T-cell (primary cell): ENCODE measurements at regions not wholly inside any gene's neighbourhood (a gene's known extent, or its start where the extent isn't known, plus 50 kb on each side); places are given as distances from the start of the nearest gene placed in this dataset.

Source experiments
- ATAC-seq, 4 experiments: fragments of 200-7000 bp in 3 of 4; fragments of 150-1000 bp in 1 of 4; cut with Tn5 transposase; replicated peaks in 1 of 4; 1 replicate in 3 of 4; 2 replicates in 1 of 4; pipeline ENCODE4 v1.10.0; 2021; ENCODE audit warnings: moderate library complexity in 3 of 4, mild to moderate bottlenecking in 2 of 4, moderate number of reproducible peaks in 1 of 4
- CTCF ChIA-PET, 2 donors: fragments of 300-600 bp; sonication (Branson Sonifier 250); formaldehyde crosslinking; loops; one replicate each; lab custom pipeline; 2022; ENCODE audit warnings: antibody characterized with exemption in 2 of 2; lab: Charles Lee
- POLR2A ChIA-PET, 2 donors: fragments of 300-600 bp; sonication (Branson Sonifier 250); formaldehyde crosslinking; loops; one replicate each; lab custom pipeline; 2022; ENCODE audit warnings: antibody characterized with exemption in 2 of 2; lab: Charles Lee
- DNase-seq, 35 experiments: peaks; one replicate each; pipeline versions ENCODE4 v3.0.0 to v3.0.0-alpha.2; 2013 to 2023
- H3K27ac ChIP-seq: one replicate; pipeline ENCODE4 v1.5.1; 2013; ENCODE audit warnings: low read length
- H3K27me3 ChIP-seq, 2 experiments: replicated peaks in 1 of 2; 1 replicate in 1 of 2; 2 replicates in 1 of 2; pipeline versions ENCODE4 v1.6.1 to v1.7.0; 2013; ENCODE audit warnings: low read length in 1 of 2, mixed read lengths in 1 of 2; ENCODE audit not compliant: control insufficient read depth in 2 of 2, insufficient read depth in 2 of 2; ENCODE audit errors: extremely low read depth in 1 of 2
- H3K36me3 ChIP-seq, 2 donors: 1 replicate in 1 of 2; 2 replicates in 1 of 2; pipeline versions ENCODE4 v1.6.1 to v1.7.0; 2013; ENCODE audit warnings: low read length in 1 of 2; ENCODE audit not compliant: control insufficient read depth in 2 of 2, insufficient read depth in 1 of 2; ENCODE audit errors: extremely low read depth in 1 of 2
- H3K4me1 ChIP-seq, 2 experiments: 1 replicate in 1 of 2; 2 replicates in 1 of 2; pipeline versions ENCODE4 v1.6.1 to v1.7.0; 2013; ENCODE audit warnings: low read length in 2 of 2, mixed read lengths in 1 of 2; ENCODE audit not compliant: insufficient read depth in 2 of 2, control insufficient read depth in 1 of 2; ENCODE audit errors: extremely low read depth in 1 of 2
- H3K4me3 ChIP-seq, 2 donors: 1 replicate in 1 of 2; 2 replicates in 1 of 2; pipeline versions ENCODE4 v1.5.1 to v1.7.0; 2013; ENCODE audit warnings: mild to moderate bottlenecking in 2 of 2, low read length in 1 of 2, moderate library complexity in 1 of 2; ENCODE audit not compliant: control insufficient read depth in 1 of 2; ENCODE audit errors: extremely low read depth in 1 of 2
- H3K9me3 ChIP-seq: 2 replicates; pipeline ENCODE4 v1.7.0; 2013
- H3K27ac Mint-ChIP-seq, 2 donors: one replicate each; pipeline ENCODE4 v1.8.0; 2020 to 2021; ENCODE audit warnings: mild to moderate bottlenecking in 2 of 2, mixed read lengths in 2 of 2
- H3K27me3 Mint-ChIP-seq, 2 donors: one replicate each; pipeline ENCODE4 v1.8.0; 2021 to 2022; ENCODE audit warnings: mixed read lengths in 2 of 2
- H3K36me3 Mint-ChIP-seq: one replicate; pipeline ENCODE4 v1.8.0; 2021; ENCODE audit warnings: mixed read lengths
- H3K4me1 Mint-ChIP-seq, 3 donors: one replicate each; pipeline ENCODE4 v1.8.0; 2020 to 2022; ENCODE audit warnings: mixed read lengths in 3 of 3, mild to moderate bottlenecking in 1 of 3
- H3K4me3 Mint-ChIP-seq, 3 donors: one replicate each; pipeline ENCODE4 v1.8.0; 2020 to 2022; ENCODE audit warnings: mild to moderate bottlenecking in 3 of 3, mixed read lengths in 3 of 3, moderate library complexity in 3 of 3
- H3K9me3 Mint-ChIP-seq, 3 donors: one replicate each; pipeline ENCODE4 v1.8.0; 2020 to 2022; ENCODE audit warnings: mixed read lengths in 3 of 3
- whole genome bisulfite sequencing: methylation state at CpG from one replicate; pipeline ENCODE4 v1.1.5; 2013; ENCODE audit warnings: missing lambda C conversion rate; ENCODE audit not compliant: insufficient coverage; 5-methylcytosine and 5-hydroxymethylcytosine counted together

- Mint-ChIP-seq H3K4me3 (no peak overlapping the region), H3K27ac (no peak overlapping the region), H3K4me1 (no peaks in the 10 kb centered on the region), H3K36me3 (no peaks in the 10 kb centered on the region), H3K27me3 (peaks cover 19 to 20% of the 10 kb centered on the region in 2 donors), H3K9me3 (no peaks in the 10 kb centered on the region)
- no peaks in the 10 kb centered on the region for H3K9me3 ChIP-seq
- H3K27me3 ChIP-seq, result peaks cover 0 to 19% of the 10 kb centered on the region in 2 experiments
- H3K4me1 ChIP-seq, result no peaks in the 10 kb centered on the region
- H3K36me3 ChIP-seq, result no peaks in the 10 kb centered on the region
- CTCF ChIA-PET, result no interaction called here
- no peak for ATAC-seq
- no peak overlapping the region for H3K4me3 ChIP-seq
- H3K27ac ChIP-seq, result no peak overlapping the region
- POLR2A ChIA-PET, result no interaction called here
- DNase-seq, result no peak
Measured at GRCh38 chr22:35202376-35202775, 54.9 kb upstream of the HMGXB4 start.

DNA sequence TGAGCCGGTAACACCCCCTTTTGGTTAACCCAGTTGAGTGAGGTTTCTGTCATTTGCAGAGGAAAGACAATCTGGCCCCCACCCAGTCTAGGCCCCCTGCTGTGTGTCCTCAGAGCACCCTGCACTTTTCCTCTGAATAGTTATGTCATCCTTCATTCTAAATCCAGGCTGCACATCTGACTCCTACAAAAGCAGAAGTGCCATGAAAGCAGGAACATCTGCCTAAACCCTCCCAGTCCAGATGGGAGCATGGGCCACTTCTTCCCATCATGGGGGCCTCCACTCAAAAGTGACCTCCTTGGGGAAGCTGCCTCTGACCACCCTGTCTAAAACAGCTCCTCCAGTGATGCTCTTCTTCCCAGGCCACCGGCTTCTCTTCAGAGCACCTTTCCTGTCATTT, 53.7 kb upstream of the HMGXB4 start:
- 75% methylated on average over 2 of the region's 2 CpGs for WGBS
- Mint-ChIP-seq H3K4me3 (no peak overlapping the region), H3K27ac (no peak overlapping the region), H3K9me3 (no peaks in the 10 kb centered on the region), H3K27me3 (peaks cover 19 to 21% of the 10 kb centered on the region in 2 donors), H3K4me1 (no peaks in the 10 kb centered on the region), H3K36me3 (no peaks in the 10 kb centered on the region)
- no peak for DNase-seq
- ATAC-seq, result no peak
- no peak overlapping the region for H3K4me3 ChIP-seq
- no peaks in the 10 kb centered on the region for H3K36me3 ChIP-seq
- H3K27ac ChIP-seq, result no peak overlapping the region
- peaks cover 0 to 21% of the 10 kb centered on the region in 2 experiments for H3K27me3 ChIP-seq
- ChIA-PET POLR2A (no interaction called here), CTCF (no interaction called here)
- no peaks in the 10 kb centered on the region for H3K9me3 ChIP-seq
- no peaks in the 10 kb centered on the region for H3K4me1 ChIP-seq

DNA sequence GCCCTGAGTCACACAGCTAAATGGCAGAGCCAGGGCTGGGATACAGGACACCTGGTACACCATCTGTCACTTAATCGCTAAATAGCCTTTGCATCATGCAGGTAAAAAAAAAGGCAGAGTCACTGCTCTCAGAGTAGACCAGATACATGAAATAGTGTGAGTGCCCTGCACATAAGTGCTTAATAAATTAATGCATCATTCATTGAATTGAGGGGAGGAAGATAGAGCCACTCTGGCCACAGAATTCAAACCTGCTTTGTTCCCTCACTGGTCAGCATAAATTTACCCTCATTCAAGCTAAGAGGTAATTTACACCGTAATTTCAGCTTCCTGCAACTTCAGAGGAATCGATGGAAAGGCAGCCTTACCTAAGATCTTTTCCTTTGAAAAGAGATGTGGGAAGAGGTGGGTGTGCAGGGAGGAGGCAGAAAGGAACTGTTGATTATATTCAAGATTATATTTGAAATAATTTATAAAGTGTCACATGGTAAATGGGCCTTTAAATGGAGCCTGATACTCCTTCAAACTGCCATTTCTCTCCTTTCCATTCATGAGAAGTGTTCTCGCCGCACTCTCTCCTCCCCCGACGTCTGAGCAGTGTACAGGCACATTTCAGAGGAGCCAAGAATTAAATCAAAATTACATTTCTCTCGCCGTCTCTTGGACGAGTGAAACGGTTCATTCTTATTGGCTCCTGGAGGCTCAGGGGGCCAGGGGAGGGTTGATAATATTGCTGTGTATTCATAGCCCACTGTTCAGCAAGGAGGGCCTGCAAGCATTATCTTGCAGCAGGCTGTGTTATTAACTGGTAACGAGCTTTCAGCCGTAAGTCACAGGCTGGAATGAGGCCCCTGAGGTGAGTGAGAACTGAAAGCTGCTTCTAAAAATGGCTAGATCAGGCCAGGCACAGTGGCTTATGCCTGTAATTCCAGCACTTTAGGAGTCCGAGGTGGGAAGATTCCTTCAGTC, 52.2 kb upstream of the HMGXB4 start:
- Histone ChIP-seq H3K9me3 (no peaks in the 10 kb centered on the region), H3K27me3 (peaks cover 0 to 17% of the 10 kb centered on the region in 2 experiments), H3K36me3 (no peaks in the 10 kb centered on the region), H3K27ac (no peak overlapping the region), H3K4me1 (no peaks in the 10 kb centered on the region), H3K4me3 (no peak overlapping the region)
- H3K9me3 Mint-ChIP-seq, result no peaks in the 10 kb centered on the region
- no peaks in the 10 kb centered on the region for H3K4me1 Mint-ChIP-seq
- 66% methylated on average over 5 of the region's 14 CpGs for WGBS
- CTCF ChIA-PET, result interaction anchor here in 1 of 2 donors (0.7 kb wide), 1 partner anchor 125 kb away, joined by 3 read pairs; no protein-coding TSS in a partner anchor
- no peak overlapping the region for H3K4me3 Mint-ChIP-seq
- H3K27ac Mint-ChIP-seq, result no peak overlapping the region
- DNase-seq, result no peak
- H3K36me3 Mint-ChIP-seq, result no peaks in the 10 kb centered on the region
- ATAC-seq, result no peak
- peaks cover 20% of the 10 kb centered on the region in 2 donors for H3K27me3 Mint-ChIP-seq
- POLR2A ChIA-PET, result no interaction called here

DNA sequence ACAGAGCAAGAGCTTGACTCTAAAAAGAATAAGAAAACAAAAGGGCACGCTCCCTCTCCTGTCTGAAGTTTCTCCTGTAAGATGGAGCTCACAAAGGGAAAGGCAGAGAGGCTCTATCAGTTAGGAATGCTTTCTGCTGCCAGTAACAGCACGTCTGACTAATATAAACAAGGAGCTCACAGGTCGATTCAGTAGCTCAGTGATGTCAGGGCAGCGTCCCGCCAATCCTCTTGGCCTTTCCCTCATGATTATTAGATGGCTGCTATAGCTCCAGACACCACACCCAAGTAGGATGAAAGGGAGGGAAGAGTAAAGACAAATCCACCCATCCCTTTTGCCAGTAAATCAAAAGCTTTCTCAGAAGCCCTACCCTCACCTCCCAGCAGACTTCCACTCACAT, 51.3 kb upstream of the HMGXB4 start:
- no peaks in the 10 kb centered on the region for H3K4me1 Mint-ChIP-seq
- no peak for ATAC-seq
- H3K27ac Mint-ChIP-seq, result no peak overlapping the region
- H3K4me3 Mint-ChIP-seq, result no peak overlapping the region
- no peaks in the 10 kb centered on the region for H3K9me3 Mint-ChIP-seq
- Histone ChIP-seq H3K4me3 (no peak overlapping the region), H3K36me3 (no peaks in the 10 kb centered on the region), H3K27me3 (peaks cover 0 to 24% of the 10 kb centered on the region in 2 experiments), H3K4me1 (no peaks in the 10 kb centered on the region), H3K9me3 (no peaks in the 10 kb centered on the region), H3K27ac (no peak overlapping the region)
- no peak for DNase-seq
- WGBS, result 35% methylated on average over 2 of the region's 5 CpGs
- CTCF ChIA-PET, result no interaction called here
- peaks cover 18% of the 10 kb centered on the region in 2 donors for H3K27me3 Mint-ChIP-seq
- H3K36me3 Mint-ChIP-seq, result no peaks in the 10 kb centered on the region
- POLR2A ChIA-PET, result no interaction called here

- H3K4me1 Mint-ChIP-seq, result no peaks in the 10 kb centered on the region
- no peaks in the 10 kb centered on the region for H3K9me3 ChIP-seq
- no peak overlapping the region for H3K4me3 ChIP-seq
- H3K4me3 Mint-ChIP-seq, result no peak overlapping the region
- ChIA-PET CTCF (no interaction called here), POLR2A (no interaction called here)
- H3K4me1 ChIP-seq, result no peaks in the 10 kb centered on the region
- peaks cover 26% of the 10 kb centered on the region in 2 donors for H3K27me3 Mint-ChIP-seq
- no peaks in the 10 kb centered on the region for H3K9me3 Mint-ChIP-seq
- no peaks in the 10 kb centered on the region for H3K36me3 ChIP-seq
- no peak overlapping the region for H3K27ac ChIP-seq
- WGBS, result no CpG with 5 or more reads among the region's 1 CpG
- H3K27ac Mint-ChIP-seq, result no peak overlapping the region
- no peaks in the 10 kb centered on the region for H3K36me3 Mint-ChIP-seq
- DNase-seq, result no peak
- H3K27me3 ChIP-seq, result peaks cover 0 to 30% of the 10 kb centered on the region in 2 experiments
- ATAC-seq, result no peak
Measured at GRCh38 chr22:35206889-35207288, 50.4 kb upstream of the HMGXB4 start.
